A172 (cell line): ENCODE measurements at regions not wholly inside any gene's neighbourhood (a gene's known extent, or its start where the extent isn't known, plus 50 kb on each side); places are given as distances from the start of the nearest gene placed in this dataset.
"Not testable (repeated sequence)": the region's sequence is repeated elsewhere in the genome, so short reads cannot be mapped to it uniquely, and the experiment has no call there.

Source experiments
- DNase-seq: peaks from one replicate; pipeline ENCODE4 v3.0.0-alpha.2; 2015; ENCODE audit warnings: low spot score

GRCh38 chr5:66348387-66349125 lies 204.5 kb downstream of the SREK1 start:
- DNase-seq: no peak

DNA sequence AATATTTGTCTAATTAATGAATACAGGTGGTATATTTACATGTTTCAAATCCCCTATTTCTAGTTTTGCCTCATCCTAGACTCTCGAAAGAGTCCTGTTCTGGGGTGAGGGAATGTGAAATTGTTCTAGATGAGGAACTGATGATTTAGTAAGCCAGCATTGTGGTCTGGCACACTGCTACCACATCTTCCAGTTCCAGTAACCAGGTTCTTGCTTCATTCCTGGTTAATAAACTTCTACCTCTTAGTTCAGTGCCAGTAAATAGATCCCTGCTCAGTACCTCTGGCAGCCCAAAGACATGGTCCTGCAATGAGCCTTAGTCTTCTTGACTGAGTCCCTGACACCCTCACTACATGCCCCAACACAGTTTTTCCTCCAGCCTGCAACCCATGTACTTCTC lies 207.7 kb downstream of the SREK1 start:
- no peak for DNase-seq

- DNase-seq: no peak
Measured at GRCh38 chr5:66353186-66353585, 209.1 kb downstream of the SREK1 start.

GRCh38 chr5:66354422-66354821 lies 210.3 kb downstream of the SREK1 start:
- no peak for DNase-seq

GRCh38 chr5:66356011-66356565 lies 212.0 kb downstream of the SREK1 start:
- peak; percentile 5 for DNase-seq

DNA sequence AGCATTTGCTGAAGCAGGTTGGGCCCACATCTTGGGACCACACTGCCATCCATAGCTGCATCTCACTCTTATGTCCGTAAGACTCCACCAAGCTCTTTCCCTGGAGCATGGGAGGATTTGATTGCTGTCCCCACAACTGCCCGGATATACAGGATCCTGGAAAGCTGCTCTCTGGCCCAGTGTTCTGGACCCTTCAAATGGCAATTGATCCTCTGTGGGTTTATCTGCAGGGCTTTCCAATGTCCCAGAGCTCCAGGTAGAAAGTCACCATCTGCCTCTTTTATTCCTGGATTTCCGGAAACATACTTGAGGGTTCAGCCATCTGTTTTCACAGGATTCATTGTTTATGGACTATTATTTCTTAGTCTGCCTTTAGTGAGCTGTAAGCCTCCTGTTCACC lies 214.6 kb downstream of the SREK1 start:
- DNase-seq: no peak

- DNase-seq: no peak
Measured at GRCh38 chr5:66361070-66361469, 217.0 kb downstream of the SREK1 start.

DNA sequence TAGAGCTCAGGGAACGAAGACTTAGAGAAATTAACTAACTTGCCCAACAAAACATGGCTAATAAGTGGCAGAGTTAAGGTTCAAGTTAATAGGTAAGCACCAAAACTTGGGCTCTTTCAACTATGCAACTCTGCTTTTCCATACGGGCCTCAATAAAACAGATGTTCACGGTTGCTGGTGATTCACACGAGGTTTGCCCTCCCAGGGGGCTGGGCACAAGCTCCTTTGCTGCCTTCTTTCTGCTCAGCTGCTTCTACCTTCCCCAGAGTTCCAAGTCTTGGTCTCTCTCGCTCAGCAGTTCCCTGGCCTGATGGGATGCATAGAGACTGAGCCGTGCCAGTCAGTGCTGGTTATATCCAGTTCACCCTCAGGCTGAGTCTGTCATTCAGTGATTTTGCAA lies 217.9 kb downstream of the SREK1 start:
- DNase-seq: no peak

GRCh38 chr5:66362687-66363086 lies 218.6 kb downstream of the SREK1 start:
- DNase-seq: no peak

- no peak for DNase-seq
Measured at GRCh38 chr5:66363097-66363496, 219.0 kb downstream of the SREK1 start.

GRCh38 chr5:66364186-66364585 lies 220.1 kb downstream of the SREK1 start:
- no peak for DNase-seq

DNA sequence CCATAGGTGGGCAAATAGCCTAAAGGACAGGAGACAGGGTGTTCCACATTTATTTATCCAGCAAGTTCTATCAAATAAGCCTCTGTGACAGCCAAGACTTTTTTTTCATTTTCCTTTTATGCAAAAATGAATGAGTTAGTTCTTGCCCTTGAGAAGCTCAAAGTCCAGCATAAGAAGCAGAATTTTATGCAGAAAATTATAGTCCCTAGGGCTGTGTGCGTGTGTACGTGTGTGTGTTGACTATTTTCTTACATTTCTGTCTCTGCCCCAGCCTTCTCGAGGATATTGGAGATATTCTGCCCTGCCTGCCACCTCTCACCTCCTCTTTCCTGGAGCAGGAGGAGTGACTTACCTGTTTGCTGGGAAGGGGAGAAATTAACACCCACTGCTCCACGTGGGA lies 221.9 kb downstream of the SREK1 start:
- DNase-seq: no peak

- DNase-seq: no peak
Measured at GRCh38 chr5:66367814-66368541, 223.9 kb downstream of the SREK1 start.

DNA sequence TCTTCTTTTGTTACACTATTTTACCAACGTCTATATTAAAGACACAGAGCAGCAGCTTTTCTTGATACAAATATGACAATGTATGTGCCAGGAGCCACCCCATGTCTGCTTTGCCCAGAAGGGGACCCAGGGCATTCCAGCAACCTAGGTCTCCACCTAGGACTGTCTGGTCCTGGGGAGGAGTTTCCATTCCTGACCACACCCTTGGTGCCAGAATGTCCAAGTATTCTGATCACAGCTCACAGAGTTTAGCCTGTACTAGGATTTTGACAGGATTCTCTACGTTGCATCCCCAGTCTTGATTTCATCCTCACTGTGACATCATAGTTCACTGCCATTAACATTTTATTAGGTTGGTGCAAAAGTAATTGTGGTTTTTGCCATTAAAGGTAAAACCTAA lies 224.7 kb downstream of the SREK1 start:
- DNase-seq: no peak

- no peak for DNase-seq
Measured at GRCh38 chr5:66377747-66378146, 218.4 kb upstream of the MAST4 start.

DNA sequence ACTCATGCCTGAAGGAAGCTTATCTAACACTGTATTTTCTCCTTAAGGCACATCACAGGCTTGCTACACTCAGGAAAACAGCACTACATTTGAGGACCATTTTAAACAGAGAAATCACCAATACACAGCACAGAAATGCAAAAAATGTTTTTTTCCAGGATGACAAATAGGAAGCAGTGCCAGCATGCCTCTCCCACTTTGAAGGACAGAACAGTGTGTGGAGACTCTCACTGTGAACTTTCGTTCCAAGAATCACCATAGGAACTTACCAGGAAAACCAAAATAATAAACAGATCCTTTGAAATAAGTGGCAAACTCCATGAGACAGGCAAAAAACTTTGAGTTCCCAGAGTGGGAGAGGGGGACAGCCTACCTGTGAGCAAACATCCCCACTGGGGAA lies 217.8 kb upstream of the MAST4 start:
- no peak for DNase-seq

- no peak for DNase-seq
Measured at GRCh38 chr5:66382152-66382551, 214.0 kb upstream of the MAST4 start.

DNA sequence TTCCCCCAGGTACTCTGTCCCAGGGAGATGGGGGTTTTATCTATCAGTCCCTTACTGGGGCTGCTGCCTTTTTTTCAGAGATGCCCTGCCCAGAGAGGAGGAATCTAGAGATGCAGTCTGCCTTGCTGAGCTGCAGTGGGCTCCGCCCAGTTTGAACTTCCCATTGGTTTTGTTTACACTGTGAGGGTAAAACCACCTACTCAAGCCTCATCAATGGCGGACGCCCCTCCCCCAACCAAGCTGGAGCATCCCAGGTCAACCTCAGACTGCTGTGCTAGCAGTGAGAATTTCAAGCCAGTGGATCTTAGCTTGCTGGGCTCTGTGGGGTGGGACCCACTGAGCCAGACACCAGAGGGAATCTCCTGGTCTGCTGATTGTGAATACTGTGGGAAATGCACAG lies 191.0 kb upstream of the MAST4 start:
- DNase-seq: not testable (repeated sequence)

GRCh38 chr5:66406761-66407336 lies 189.3 kb upstream of the MAST4 start:
- peak; percentile 23 for DNase-seq

- DNase-seq: no peak
Measured at GRCh38 chr5:66407765-66408164, 188.4 kb upstream of the MAST4 start.

DNA sequence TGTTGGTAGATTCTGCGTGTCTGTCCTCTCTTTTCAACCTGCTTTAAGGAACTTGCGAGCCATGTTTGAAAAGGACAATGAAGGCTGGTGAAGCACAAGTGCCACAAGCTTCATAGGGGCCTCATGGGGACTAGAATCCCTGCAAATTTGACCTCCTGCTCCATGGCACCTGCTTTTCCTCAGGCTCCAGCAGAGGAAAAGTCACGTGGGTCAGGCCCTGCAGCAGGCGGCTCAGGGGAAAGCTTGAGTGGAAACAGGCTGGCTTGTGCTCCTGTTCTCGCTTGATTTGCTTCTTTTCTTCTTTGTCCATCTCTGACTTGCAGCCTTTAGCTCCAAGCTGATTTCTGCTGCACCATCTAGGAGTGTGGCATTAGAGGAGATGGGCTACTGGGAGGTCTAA lies 187.6 kb upstream of the MAST4 start:
- no peak for DNase-seq

DNA sequence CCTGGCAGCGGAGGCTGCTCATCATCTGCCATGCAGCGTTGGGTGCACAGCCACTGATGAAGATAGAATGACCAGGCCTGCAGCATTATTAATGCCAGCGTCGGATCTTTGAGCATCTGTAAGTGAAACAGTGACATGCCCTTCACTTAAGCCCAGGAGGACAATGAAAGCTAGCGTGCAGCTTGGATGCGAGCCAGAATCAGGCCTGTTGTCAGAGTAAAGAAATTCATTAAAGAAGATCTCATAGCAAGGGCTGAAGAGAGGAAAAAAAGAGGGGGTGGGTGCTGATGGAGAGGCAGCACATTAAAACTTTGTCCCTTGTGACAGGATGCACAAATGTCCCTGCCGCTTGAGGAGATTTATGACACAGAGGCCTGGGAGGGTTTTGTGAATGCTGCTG lies 186.1 kb upstream of the MAST4 start:
- DNase-seq: no peak

DNA sequence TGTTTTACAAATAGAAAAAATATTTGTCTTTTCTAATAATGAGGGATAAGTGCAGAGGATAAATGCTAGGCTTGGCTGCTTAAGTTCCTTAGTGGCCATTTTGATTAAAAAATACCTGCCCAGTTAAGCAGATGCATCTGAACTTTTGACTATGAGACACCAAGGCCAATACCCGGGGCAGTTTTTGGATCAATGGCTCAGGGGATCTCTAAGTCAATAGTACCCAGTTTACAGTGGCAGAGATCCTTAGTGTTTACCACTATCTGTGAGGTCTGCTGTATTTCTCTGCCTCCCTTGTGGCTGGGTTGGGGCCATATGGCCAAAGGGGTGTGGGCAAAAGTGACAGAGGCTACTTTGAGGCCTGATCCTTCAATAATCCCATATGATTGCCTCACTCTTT lies 184.5 kb upstream of the MAST4 start:
- no peak for DNase-seq
